Stimulated activated CD8-positive, alpha-beta memory T cell treated with anti-CD3 and anti-CD28 coated beads, Interleukin-2, amount 100 ng/mL, for 48 hours (primary cell): ENCODE measurements at regions not wholly inside any gene's neighbourhood (a gene's known extent, or its start where the extent isn't known, plus 50 kb on each side); places are given as distances from the start of the nearest gene placed in this dataset.
"Not testable (repeated sequence)": the region's sequence is repeated elsewhere in the genome, so short reads cannot be mapped to it uniquely, and the experiment has no call there.

ENCODE experiments used
- DNase-seq, 2 donors: peaks; one replicate each; pipeline ENCODE4 v3.0.0-alpha.2; 2020; ENCODE audit warnings: low read depth in 2 of 2

- DNase-seq = no peak
Observed at GRCh38 chr14:98008381-98009113, 1211.4 kb downstream of the VRK1 start.

- not testable (repeated sequence) for DNase-seq
Observed at GRCh38 chr14:98009177-98009576, 1212.0 kb downstream of the VRK1 start.

GRCh38 chr14:98010784-98011183 is 1213.6 kb downstream of the VRK1 start:
- DNase-seq = no peak

- DNase-seq = no peak
Observed at GRCh38 chr14:98014851-98015615, 1217.9 kb downstream of the VRK1 start.

- DNase-seq = no peak
Observed at GRCh38 chr14:98015921-98016320, 1218.7 kb downstream of the VRK1 start.

GRCh38 chr14:98018628-98019027 is 1221.4 kb downstream of the VRK1 start:
- DNase-seq = no peak

GRCh38 chr14:98022541-98023520 is 1225.6 kb downstream of the VRK1 start:
- no peak for DNase-seq

GRCh38 chr14:98028162-98028561 is 1231.0 kb downstream of the VRK1 start:
- DNase-seq = no peak

GRCh38 chr14:98035396-98035795 is 1236.6 kb downstream of the BCL11B start:
- DNase-seq = no peak

- DNase-seq = no peak
Observed at GRCh38 chr14:98037831-98038230, 1234.2 kb downstream of the BCL11B start.

GRCh38 chr14:98056946-98057345 is 1215.1 kb downstream of the BCL11B start:
- no peak for DNase-seq

GRCh38 chr14:98059106-98059505 is 1212.9 kb downstream of the BCL11B start:
- DNase-seq = no peak

GRCh38 chr14:98062083-98062482 is 1209.9 kb downstream of the BCL11B start:
- DNase-seq = no peak

GRCh38 chr14:98069712-98070171 is 1202.3 kb downstream of the BCL11B start:
- DNase-seq = no peak

GRCh38 chr14:98070536-98070935 is 1201.5 kb downstream of the BCL11B start:
- no peak for DNase-seq

- DNase-seq = no peak
Observed at GRCh38 chr14:98074111-98074510, 1197.9 kb downstream of the BCL11B start.

GRCh38 chr14:98077176-98077575 is 1194.8 kb downstream of the BCL11B start:
- DNase-seq = no peak

GRCh38 chr14:98082833-98083232 is 1189.2 kb downstream of the BCL11B start:
- no peak for DNase-seq

- DNase-seq = no peak
Observed at GRCh38 chr14:98085751-98086150, 1186.2 kb downstream of the BCL11B start.

- DNase-seq = no peak
Observed at GRCh38 chr14:98093111-98093510, 1178.9 kb downstream of the BCL11B start.

- DNase-seq = no peak
Observed at GRCh38 chr14:98099527-98099926, 1172.5 kb downstream of the BCL11B start.

GRCh38 chr14:98101323-98101722 is 1170.7 kb downstream of the BCL11B start:
- DNase-seq = no peak
